Heart right ventricle (tissue), 16 donors: ENCODE measurements at regions not wholly inside any gene's neighbourhood (a gene's known extent, or its start where the extent isn't known, plus 50 kb on each side); places are given as distances from the start of the nearest gene placed in this dataset.
"Not testable (repeated sequence)": the region's sequence is repeated elsewhere in the genome, so short reads cannot be mapped to it uniquely, and the experiment has no call there.

Experiments
- ATAC-seq, 8 donors: fragments of 200-7000 bp; cut with Tn5 transposase; one replicate each; pipeline ENCODE4 v1.9.1; 2020; ENCODE audit warnings: mild to moderate bottlenecking in 8 of 8, moderate library complexity in 8 of 8, moderate number of reproducible peaks in 1 of 8
- DNase-seq, 2 donors: peaks; one replicate each; pipeline ENCODE4 v3.0.0-alpha.2; 2020
- H3K27ac ChIP-seq, 10 donors: fragments of 200-600 bp; sonication (generic) in 2 of 10; one replicate each; pipeline versions ENCODE4 v1.5.0 to v1.8.0; 2020 to 2022; ENCODE audit warnings: mild to moderate bottlenecking in 3 of 10
- H3K27me3 ChIP-seq, 7 donors: fragments of 200-600 bp; one replicate each; pipeline ENCODE4 v1.8.0; 2021 to 2022; ENCODE audit warnings: mild to moderate bottlenecking in 2 of 7
- H3K36me3 ChIP-seq, 9 donors: fragments of 200-600 bp; sonication (generic) in 1 of 9; one replicate each; pipeline versions ENCODE4 v1.5.0 to v1.8.0; 2020 to 2022; ENCODE audit warnings: mild to moderate bottlenecking in 2 of 9
- H3K4me1 ChIP-seq, 9 donors: fragments of 200-600 bp; sonication (generic) in 1 of 9; one replicate each; pipeline versions ENCODE4 v1.5.0 to v1.8.0; 2020 to 2022; ENCODE audit warnings: mild to moderate bottlenecking in 4 of 9
- H3K4me3 ChIP-seq, 10 donors: fragments of 200-600 bp; sonication (generic) in 2 of 10; one replicate each; pipeline versions ENCODE4 v1.5.0 to v1.8.0; 2020 to 2022; ENCODE audit warnings: mild to moderate bottlenecking in 7 of 10, moderate library complexity in 2 of 10
- H3K9me3 ChIP-seq, 11 donors: fragments of 200-600 bp in 10 of 11; sonication (generic) in 2 of 11; one replicate each; pipeline versions ENCODE4 v1.5.0 to v1.8.0; 2013 to 2022; ENCODE audit warnings: mild to moderate bottlenecking in 2 of 11, control low read depth in 1 of 11, moderate library complexity in 1 of 11
- WGBS, 2 donors: extraction: QIAGEN DNeasy Blood & Tissue Kit; methylation state at CpG; one replicate each; pipeline ENCODE4 v1.1.7; 2013; ENCODE audit warnings: inconsistent platforms in 1 of 2; 5-methylcytosine and 5-hydroxymethylcytosine counted together
- intact Hi-C, 10 donors: fragments of 100-400 bp; cut with DNase I; formaldehyde crosslinking; loops; one replicate each; pipeline versions ENCODE4 v1.11.1 to v1.14.2; 2022
- TF ChIP-seq, protein P1 (sequence below), 9 donors: fragments of 200-600 bp; sonication (generic) in 2 of 9; IDR thresholded peaks; one replicate each; pipeline versions ENCODE4 v1.5.0 to v1.8.0; 2021 to 2022; ENCODE audit warnings: antibody characterized with exemption in 9 of 9, mild to moderate bottlenecking in 5 of 9, moderate library complexity in 1 of 9
- donor health status: Arrhythmogenic right ventricular cardiomyopathy.
- donor health status: ischemic (EF 13 %, LVEDD 7.1; RV severe dilation, severe dysfunction).
- donor health status: healthy with polysubstance abuse.
- donor health status: DM: no; HTN: yes; CAD: no.
- donor health status: DM: no; HTN: no; CAD: no.
- donor health status: ischemic (EF 25% LVEDD 6.9; RV normal size, moderate dysfunction).
- donor health status: ischemic (EF 25% LVEDD 5.7; RV mildly dilated, moderate dysfunction).
- donor health status: healthy.
- donor health status: DM: yes; HTN: yes; CAD: no.
- donor health status: Ischemic cardiomyopathy.
- donor health status: ischemic (EF 35%, LVEDD 5.7; RV mildly dilated, moderate dysfunction).
- donor health status: nonischemic (EF 11% LVEDD 7.7; RV severe dilation, severe dysfunction).
- donor health status: DM: yes; HTN: yes; CAD: no.
- donor health status: PGD.
- donor health status: ischemic (EF 29% LVEDD 5.4; RV normal size, mild dysfunction).
- donor health status: nonischemic (EF 23%, LVEDD 6.1; RV moderate dilation, normal function).

DNA sequence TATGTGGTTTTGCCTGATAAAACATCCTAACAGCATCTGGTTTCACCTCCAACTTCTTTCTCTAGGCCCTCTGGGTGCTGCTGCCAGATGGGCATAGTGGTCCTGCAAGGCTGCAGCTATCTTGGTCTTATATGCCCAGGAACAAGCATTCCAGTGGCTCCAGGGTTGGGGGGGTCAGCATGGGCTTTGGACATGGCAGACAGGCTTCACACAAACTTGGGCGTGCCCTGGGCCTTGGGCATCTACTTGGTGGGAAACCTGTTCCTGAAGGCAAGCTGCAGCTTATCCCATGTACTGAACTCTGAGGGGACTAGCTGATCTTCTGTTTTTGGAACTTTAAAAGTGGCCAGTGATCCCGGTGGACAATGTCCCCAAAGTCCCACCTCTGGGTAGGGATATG, 54.9 kb upstream of the ZNF678 start:
- intact Hi-C loops: no loop called here
- no peak overlapping the region for H3K4me3 ChIP-seq
- 87 to 93% methylated on average over 2 of the region's 2 CpGs for WGBS, 2 donors
- H3K36me3 ChIP-seq: no peaks in the 10 kb centered on the region
- H3K27ac ChIP-seq: no peak overlapping the region
- TF ChIP-seq, protein P1, sequence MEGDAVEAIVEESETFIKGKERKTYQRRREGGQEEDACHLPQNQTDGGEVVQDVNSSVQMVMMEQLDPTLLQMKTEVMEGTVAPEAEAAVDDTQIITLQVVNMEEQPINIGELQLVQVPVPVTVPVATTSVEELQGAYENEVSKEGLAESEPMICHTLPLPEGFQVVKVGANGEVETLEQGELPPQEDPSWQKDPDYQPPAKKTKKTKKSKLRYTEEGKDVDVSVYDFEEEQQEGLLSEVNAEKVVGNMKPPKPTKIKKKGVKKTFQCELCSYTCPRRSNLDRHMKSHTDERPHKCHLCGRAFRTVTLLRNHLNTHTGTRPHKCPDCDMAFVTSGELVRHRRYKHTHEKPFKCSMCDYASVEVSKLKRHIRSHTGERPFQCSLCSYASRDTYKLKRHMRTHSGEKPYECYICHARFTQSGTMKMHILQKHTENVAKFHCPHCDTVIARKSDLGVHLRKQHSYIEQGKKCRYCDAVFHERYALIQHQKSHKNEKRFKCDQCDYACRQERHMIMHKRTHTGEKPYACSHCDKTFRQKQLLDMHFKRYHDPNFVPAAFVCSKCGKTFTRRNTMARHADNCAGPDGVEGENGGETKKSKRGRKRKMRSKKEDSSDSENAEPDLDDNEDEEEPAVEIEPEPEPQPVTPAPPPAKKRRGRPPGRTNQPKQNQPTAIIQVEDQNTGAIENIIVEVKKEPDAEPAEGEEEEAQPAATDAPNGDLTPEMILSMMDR (IDR thresholded peaks at IDR 0.05): no peak
- no peaks in the 10 kb centered on the region for H3K4me1 ChIP-seq
- H3K27me3 ChIP-seq: peaks cover 0 to 11% (median 0%) of the 10 kb centered on the region in 7 donors
- no peak for DNase-seq
- no peak for ATAC-seq
- H3K9me3 ChIP-seq: no peaks in the 10 kb centered on the region

DNA sequence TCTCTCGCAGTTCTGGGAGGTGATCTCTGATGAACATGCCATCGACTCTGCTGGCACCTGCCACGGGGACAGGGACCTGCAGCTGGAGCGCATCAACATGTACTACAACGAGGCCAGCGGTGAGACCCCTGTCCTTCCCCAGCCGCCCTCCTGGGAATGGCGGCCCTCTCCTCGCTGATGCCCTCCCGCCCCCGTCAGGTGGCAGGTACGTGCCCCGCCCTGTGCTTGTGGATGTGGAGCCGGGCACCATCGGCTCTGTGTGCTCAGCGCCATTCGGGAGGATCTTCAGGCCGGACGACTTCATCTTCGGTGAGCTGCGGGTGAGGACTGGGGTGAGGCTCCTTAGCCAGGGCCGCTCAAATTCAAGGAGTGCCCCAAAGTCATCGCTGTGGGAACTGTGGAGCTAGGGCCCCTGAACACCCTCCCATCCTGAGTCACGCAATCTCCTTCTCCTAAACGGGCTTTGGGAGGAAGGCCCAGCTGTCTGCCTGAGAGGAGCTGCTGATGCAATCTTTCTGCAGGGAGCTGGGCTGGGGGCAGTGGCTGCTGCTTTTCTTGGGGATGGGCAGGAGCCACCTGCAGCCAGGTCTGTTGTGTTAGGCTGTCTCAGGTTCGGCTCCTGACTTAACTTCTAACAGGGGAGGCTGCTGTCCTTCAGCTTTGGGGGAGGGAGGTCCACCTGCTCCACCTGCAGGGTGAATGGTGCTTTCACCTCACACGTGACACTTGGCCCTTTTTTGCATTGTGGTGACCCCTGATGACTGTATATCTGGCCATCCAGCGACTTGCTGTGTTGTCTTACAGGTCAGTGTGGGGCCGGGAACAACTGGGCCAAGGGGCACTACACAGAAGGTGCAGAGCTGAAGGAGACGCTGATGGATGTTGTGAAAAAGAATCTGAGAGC, 56.6 kb upstream of the ZNF678 start:
- H3K27ac ChIP-seq, H3K9me3 ChIP-seq, H3K4me3 ChIP-seq, H3K36me3 ChIP-seq, H3K4me1 ChIP-seq, H3K27me3 ChIP-seq, intact Hi-C loops, DNase-seq: not testable (repeated sequence)
- 89 to 92% methylated on average over 5 to 11 of the region's 30 CpGs for WGBS, 2 donors
- ATAC-seq: peak in 1 of 8 donors; percentile 48

DNA sequence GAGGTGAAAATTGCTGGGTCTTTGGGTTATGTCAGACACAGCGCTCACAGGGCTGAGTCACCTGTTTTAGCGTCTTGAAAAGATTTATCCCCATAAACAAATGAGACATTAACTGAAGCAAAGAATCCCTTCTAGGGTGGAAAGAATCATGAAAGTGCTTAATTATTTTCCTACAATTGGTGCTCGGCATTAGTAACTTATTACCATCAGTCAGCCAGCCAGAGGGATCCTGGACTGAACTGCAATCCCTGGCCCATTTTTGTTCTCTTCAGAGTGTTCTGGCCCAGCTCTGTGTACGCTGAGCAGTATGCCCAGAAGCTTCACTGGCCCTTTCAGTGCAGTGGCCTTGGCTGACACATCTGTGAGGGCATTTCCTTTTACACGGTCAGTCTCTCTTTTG, 67.3 kb upstream of the ZNF678 start:
- H3K9me3 ChIP-seq, intact Hi-C loops, H3K27ac ChIP-seq, DNase-seq, H3K4me3 ChIP-seq, ATAC-seq, H3K36me3 ChIP-seq, H3K4me1 ChIP-seq, H3K27me3 ChIP-seq: not testable (repeated sequence)
- WGBS, 2 donors: 92 to 94% methylated on average over 1 of the region's 5 CpGs

DNA sequence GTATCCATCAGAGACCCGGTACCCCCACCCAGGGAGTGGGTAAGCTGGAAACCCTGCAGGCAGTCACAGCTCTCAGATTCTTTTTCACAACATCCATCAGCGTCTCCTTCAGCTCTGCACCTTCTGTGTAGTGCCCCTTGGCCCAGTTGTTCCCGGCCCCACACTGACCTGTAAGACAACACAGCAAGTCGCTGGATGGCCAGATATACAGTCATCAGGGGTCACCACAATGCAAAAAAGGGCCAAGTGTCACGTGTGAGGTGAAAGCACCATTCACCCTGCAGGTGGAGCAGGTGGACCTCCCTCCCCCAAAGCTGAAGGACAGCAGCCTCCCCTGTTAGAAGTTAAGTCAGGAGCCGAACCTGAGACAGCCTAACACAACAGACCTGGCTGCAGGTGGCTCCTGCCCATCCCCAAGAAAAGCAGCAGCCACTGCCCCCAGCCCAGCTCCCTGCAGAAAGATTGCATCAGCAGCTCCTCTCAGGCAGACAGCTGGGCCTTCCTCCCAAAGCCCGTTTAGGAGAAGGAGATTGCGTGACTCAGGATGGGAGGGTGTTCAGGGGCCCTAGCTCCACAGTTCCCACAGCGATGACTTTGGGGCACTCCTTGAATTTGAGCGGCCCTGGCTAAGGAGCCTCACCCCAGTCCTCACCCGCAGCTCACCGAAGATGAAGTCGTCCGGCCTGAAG, 69.3 kb upstream of the ZNF678 start:
- 55 to 67% methylated on average over 2 of the region's 14 CpGs for WGBS, 2 donors
- DNase-seq, H3K36me3 ChIP-seq, H3K27ac ChIP-seq, H3K4me3 ChIP-seq, H3K9me3 ChIP-seq, intact Hi-C loops, H3K27me3 ChIP-seq: not testable (repeated sequence)
- ATAC-seq: peak in 1 of 8 donors; percentile 19
- H3K4me1 ChIP-seq: peaks cover 0 to 13% (median 0%) of the 10 kb centered on the region in 9 donors

DNA sequence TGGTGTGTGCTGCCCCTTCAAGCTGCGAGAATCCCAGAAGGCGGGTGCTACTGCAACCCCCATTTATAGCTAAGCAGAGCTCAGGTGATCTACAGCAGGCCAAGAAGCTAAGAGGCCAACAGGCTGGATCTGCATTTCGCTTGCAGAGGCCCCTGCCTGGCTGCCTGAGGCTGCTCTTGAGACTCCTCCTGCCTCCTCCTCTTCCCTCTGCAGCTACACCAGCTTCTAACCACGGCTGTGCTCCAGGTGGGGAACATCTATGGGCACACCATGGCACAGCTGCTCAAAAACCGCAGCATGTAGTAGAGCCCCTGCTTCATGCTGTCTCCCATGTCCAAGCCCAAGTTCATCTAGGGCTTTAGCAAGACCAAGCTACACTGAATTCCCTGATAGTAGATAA, 72.9 kb upstream of the ZNF678 start:
- 73 to 78% methylated on average over 5 of the region's 5 CpGs for WGBS, 2 donors
- TF ChIP-seq, protein P1 (IDR thresholded peaks at IDR 0.05): no peak
- H3K36me3 ChIP-seq: no peaks in the 10 kb centered on the region
- H3K27me3 ChIP-seq: no peaks in the 10 kb centered on the region
- H3K27ac ChIP-seq: no peak overlapping the region
- ATAC-seq (peak in 4 of 8 donors; percentile 12 to 41 (median 21)), DNase-seq (no peak)
- intact Hi-C loops: no loop called here
- H3K9me3 ChIP-seq: no peaks in the 10 kb centered on the region
- H3K4me3 ChIP-seq: no peak overlapping the region
- peaks cover 0 to 14% (median 0%) of the 10 kb centered on the region in 9 donors for H3K4me1 ChIP-seq
